ACC112 (cell line): ENCODE measurements at regions not wholly inside any gene's neighbourhood (a gene's known extent, or its start where the extent isn't known, plus 50 kb on each side); places are given as distances from the start of the nearest gene placed in this dataset.
"Not testable (repeated sequence)": the region's sequence is repeated elsewhere in the genome, so short reads cannot be mapped to it uniquely, and the experiment has no call there.

Source experiments
- H2AFZ ChIP-seq: fragments of 200-600 bp; sonication (generic); one replicate; pipeline ENCODE4 v1.6.0; 2017; ENCODE audit warnings: antibody characterized with exemption, low read length; ENCODE audit not compliant: unreplicated experiment
- H3K27ac ChIP-seq: fragments of 200-600 bp; sonication (generic); 2 replicates; pipeline ENCODE4 v1.5.1; 2014; ENCODE audit warnings: low read depth, mild to moderate bottlenecking, antibody characterized with exemption, low read length, moderate library complexity
- H3K27me3 ChIP-seq: fragments of 200-600 bp; sonication (generic); 2 replicates; pipeline ENCODE4 v1.6.1; 2014; ENCODE audit warnings: mild to moderate bottlenecking, antibody characterized with exemption, low read length, moderate library complexity, mixed read lengths; ENCODE audit not compliant: insufficient read depth
- H3K36me3 ChIP-seq: fragments of 200-600 bp; sonication (generic); 2 replicates; pipeline ENCODE4 v1.6.1; 2016; ENCODE audit warnings: mild to moderate bottlenecking, antibody characterized with exemption, low read length, moderate library complexity, mixed read lengths; ENCODE audit not compliant: insufficient read depth
- H3K4me1 ChIP-seq: fragments of 200-600 bp; sonication (generic); one replicate; pipeline ENCODE4 v1.6.1; 2016; ENCODE audit warnings: low read length, mixed read lengths; ENCODE audit not compliant: insufficient read depth, unreplicated experiment, control insufficient read depth
- H3K4me3 ChIP-seq: fragments of 200-600 bp; sonication (generic); 2 replicates; pipeline ENCODE4 v1.5.1; 2014; ENCODE audit warnings: mild to moderate bottlenecking, low read depth, low read length
- H3K79me2 ChIP-seq: fragments of 200-600 bp; sonication (generic); one replicate; pipeline ENCODE4 v1.6.0; 2016; ENCODE audit warnings: low read length; ENCODE audit not compliant: control insufficient read depth, unreplicated experiment, insufficient read depth

DNA sequence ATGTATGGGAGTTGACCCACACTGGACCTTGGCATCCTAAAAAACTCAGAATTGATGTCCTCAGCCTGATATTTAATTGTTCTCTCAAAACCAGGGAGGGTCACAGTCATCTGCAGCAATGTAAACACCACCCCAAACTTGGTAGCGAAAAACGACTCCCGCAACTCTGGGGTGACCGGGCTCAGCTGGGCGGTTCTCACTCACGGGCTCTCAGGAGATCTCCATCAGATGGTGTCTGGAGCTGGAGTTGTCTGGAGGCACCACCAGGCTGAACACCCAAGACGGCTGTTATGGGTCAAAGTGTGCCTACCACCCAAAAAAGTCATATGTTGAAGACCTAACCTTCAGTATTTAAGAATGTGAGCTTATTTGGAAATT is 50.9 kb upstream of the NXT1 start:
- peaks cover 27% of the 10 kb centered on the region for H3K27me3 ChIP-seq
- H2AFZ ChIP-seq, result no peak overlapping the region
- H3K4me1 ChIP-seq, result no peaks in the 10 kb centered on the region
- no peak overlapping the region for H3K4me3 ChIP-seq
- H3K27ac ChIP-seq, result no peak overlapping the region
- no peaks in the 10 kb centered on the region for H3K79me2 ChIP-seq
- no peaks in the 10 kb centered on the region for H3K36me3 ChIP-seq

DNA sequence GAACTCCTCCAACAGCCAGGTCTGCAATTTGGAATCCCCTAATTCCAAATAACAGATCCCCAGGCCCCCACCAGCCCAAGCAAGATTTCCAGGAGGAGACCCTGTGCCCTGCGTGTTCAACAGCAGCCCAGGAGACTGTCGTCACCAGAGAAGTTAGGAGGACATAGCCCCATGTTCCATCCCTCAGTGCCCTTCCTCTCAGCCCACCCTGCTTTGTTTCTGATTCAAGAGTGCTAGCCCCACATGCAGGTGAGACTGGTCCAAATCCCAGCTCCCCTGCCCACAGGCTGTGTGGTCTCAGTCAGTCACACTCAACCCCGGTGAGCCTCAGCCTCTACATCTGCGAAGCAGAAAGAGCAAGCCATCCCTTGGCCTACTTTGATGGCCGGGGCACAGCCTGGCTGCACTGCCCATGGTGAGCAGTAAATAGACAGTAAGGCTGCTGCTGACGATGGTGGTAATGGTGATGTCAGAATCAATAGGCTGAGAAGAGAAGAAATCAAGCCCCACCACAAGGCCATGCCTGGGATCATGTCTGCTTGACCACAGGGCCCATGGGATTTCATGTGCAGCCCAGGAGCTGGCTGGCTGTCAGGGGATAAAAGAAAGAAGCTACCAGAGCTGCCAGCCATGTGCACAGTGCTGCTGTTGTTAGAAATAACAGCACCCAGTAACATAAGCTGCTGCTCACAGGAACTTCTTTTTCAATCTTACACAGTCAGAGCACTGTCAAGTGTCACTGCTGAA is 51.5 kb upstream of the NXT1 start:
- no peaks in the 10 kb centered on the region for H3K4me1 ChIP-seq

DNA sequence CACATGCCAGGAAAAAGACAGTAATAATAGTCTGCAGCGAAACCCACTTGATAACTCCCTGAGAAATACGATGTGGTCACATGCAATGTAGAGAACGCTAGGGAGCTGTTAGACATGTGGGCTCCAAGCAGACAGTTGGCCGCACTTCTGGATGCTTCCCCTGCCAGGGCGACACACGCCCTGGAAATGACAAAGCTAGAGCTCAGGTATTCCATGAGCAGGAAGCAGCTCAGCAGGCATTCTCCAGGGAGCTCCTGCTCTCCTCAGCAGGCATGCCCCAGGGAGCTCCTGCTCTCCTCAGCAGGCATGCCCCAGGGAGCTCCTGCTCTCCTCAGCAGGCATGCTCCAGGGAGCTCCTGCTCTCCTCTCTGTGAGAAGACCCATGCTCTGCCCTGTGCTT is 52.4 kb upstream of the NXT1 start:
- H3K27me3 ChIP-seq, result peaks cover 39% of the 10 kb centered on the region
- H2AFZ ChIP-seq, result no peak overlapping the region
- H3K79me2 ChIP-seq, result no peaks in the 10 kb centered on the region
- no peaks in the 10 kb centered on the region for H3K4me1 ChIP-seq
- no peaks in the 10 kb centered on the region for H3K36me3 ChIP-seq
- no peak overlapping the region for H3K27ac ChIP-seq
- no peak overlapping the region for H3K4me3 ChIP-seq

More for the DNA sequence above, 51.5 kb upstream of the NXT1 start:
- Histone ChIP-seq H3K79me2 (no peaks in the 10 kb centered on the region), H3K27me3 (peaks cover 31% of the 10 kb centered on the region), H3K4me3 (no peak overlapping the region), H3K36me3 (no peaks in the 10 kb centered on the region), H2AFZ (no peak overlapping the region), H3K27ac (no peak overlapping the region)

DNA sequence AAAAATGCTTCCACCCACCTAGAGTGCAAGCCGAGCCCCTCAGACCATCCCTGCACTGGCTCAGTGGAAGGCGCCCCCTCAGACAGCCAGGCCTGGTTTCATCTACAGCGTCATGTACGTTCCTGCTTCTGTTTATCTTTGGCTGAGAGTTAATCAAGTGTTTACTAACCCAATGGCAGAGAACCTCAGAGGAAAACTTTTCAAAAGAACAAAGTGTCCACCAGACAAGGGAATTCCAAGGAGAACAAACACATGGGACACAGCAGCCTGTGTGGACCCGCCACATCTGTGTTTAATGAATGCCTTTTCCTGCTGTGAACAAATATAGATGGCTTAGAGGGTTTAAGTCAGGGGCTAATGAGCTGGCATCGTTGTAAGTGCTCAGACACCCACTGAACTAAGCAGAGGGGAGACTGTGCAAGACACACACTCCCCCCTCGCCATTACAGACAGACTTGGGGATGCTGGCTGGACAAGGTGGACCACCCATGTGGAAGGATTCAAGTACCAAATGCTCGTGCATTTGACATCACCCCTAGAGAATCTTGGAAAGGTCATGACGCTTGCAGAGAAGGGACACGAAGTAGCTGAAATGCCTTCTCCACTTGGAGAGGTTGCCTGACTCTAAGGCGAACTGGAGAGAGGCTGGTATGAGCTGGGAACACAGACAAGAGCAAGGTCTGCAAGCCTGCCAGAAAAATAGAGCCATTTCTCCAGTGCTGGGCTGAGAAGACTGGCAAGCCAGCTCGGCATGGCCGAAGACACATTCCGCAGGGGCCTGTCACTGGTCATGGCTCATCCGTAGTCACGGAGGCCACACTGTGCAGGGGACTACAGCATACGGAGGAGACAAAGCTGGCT is 53.5 kb upstream of the NXT1 start:
- H3K27me3 ChIP-seq, result peaks cover 40% of the 10 kb centered on the region
- no peak overlapping the region for H3K4me3 ChIP-seq
- H3K4me1 ChIP-seq, result no peaks in the 10 kb centered on the region
- no peak overlapping the region for H2AFZ ChIP-seq
- no peaks in the 10 kb centered on the region for H3K36me3 ChIP-seq
- H3K79me2 ChIP-seq, result no peaks in the 10 kb centered on the region
- H3K27ac ChIP-seq, result no peak overlapping the region

DNA sequence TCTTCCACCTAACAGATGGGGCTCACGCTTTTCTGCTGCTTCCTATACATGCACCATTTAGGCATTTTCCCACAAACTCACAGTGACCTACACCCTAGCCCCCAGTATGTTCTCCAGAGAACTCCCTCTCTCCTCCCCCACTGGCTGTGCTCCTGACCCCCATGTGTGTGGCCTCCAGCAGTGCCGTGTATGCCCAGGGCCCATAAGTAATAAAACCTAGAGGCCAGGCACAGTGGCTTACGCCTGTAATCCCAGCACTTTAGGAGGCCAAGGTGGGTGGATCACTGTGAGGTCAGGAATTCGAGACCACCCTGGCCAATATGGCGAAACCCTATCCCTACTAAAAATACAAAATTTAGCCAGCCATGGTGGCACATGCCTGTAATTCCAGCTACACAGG is 54.7 kb upstream of the NXT1 start:
- H3K36me3 ChIP-seq, result no peaks in the 10 kb centered on the region
- no peaks in the 10 kb centered on the region for H3K4me1 ChIP-seq
- peaks cover 45% of the 10 kb centered on the region for H3K27me3 ChIP-seq
- H3K79me2 ChIP-seq, result no peaks in the 10 kb centered on the region
- H3K4me3 ChIP-seq, result no peak overlapping the region
- no peak overlapping the region for H3K27ac ChIP-seq
- no peak overlapping the region for H2AFZ ChIP-seq

DNA sequence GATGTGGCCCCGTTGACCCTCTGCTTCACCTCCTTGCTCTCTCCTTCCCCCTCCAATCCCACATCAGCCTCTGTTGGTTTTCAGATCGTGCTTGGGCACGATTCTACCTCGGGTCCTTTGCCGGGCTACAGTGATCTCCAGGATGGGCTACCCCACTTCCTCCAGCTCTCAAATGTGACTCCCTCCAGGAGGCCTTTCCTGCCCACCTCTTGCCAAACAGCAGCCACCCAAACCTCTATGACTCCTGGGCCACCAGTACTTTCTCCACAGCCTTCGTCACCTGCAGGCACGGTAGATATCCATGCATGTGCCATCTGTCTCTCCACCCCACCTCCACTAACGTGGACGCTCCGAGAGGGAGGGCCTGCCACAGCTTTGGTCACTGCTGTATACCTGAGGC is 55.9 kb upstream of the NXT1 start:
- H3K79me2 ChIP-seq, result no peaks in the 10 kb centered on the region
- H3K4me3 ChIP-seq, result no peak overlapping the region
- no peaks in the 10 kb centered on the region for H3K4me1 ChIP-seq
- H3K27ac ChIP-seq, result no peak overlapping the region
- H2AFZ ChIP-seq, result no peak overlapping the region
- H3K36me3 ChIP-seq, result no peaks in the 10 kb centered on the region
- peaks cover 48% of the 10 kb centered on the region for H3K27me3 ChIP-seq

DNA sequence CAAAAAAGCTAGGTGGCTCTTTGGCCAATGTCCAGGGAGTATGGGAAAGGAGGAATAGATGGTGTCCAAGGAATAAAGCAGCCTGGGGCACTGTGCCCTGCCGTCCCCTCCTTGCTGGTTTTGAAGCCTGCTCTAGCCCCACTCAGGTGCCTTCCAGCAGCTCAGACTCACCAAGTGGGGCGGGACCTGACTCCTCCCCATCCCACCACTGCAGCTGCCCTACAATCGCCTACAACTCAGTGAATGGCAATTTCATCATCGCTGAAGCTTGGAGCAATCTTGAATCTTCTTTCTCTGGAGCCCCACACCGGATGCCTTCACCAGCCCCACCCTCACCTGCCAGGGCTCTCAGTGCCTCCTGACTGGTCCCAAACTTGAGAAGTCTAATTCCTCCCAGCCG is 56.4 kb upstream of the NXT1 start:
- Histone ChIP-seq H3K79me2 (no peaks in the 10 kb centered on the region), H3K27me3 (peaks cover 53% of the 10 kb centered on the region), H3K36me3 (no peaks in the 10 kb centered on the region), H3K27ac (no peak overlapping the region), H3K4me1 (no peaks in the 10 kb centered on the region), H3K4me3 (no peak overlapping the region), H2AFZ (no peak overlapping the region)

DNA sequence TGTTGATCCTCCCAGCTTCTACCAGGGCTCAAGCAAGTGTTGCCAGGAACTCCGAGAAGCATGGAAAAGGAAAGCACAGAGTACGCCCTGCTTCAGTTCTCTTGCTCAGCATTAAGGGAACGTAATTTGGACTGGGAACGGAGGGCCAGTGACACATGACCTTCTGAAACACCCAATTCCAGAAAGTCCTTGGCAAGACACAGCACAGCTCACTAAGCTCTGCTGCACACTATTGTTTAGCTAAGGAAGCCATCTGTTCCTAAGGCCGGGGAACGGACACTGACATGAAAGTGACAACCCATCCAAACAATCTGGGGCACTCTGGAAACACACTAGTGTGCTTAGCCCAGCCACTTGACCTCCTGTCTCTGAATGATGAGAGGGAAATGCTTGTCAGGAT is 56.9 kb upstream of the NXT1 start:
- H3K79me2 ChIP-seq, result no peaks in the 10 kb centered on the region
- peaks cover 57% of the 10 kb centered on the region for H3K27me3 ChIP-seq
- no peak overlapping the region for H2AFZ ChIP-seq
- H3K4me3 ChIP-seq, result no peak overlapping the region
- no peak overlapping the region for H3K27ac ChIP-seq
- H3K4me1 ChIP-seq, result no peaks in the 10 kb centered on the region
- H3K36me3 ChIP-seq, result no peaks in the 10 kb centered on the region

DNA sequence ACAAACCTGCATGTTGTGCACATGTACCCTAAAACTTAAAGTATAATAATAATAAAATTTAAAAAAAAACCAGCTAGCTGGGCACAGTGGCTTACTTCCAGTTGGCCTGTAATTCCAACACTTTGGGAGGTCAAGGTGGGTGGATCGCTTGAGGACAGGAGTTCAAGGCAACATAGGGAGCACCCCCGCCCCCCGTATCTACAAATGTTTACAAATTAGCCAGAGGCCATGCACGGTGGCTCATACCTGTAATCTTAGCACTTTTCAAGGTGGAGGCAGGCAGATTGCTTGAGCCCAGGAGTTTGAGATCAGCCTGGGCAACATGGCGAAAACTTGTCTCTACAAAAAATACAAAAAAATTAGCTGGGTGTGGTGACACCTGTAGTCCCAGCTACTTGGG is 58.3 kb upstream of the NXT1 start:
- not testable (repeated sequence) for H3K27ac ChIP-seq, H3K79me2 ChIP-seq, H3K4me3 ChIP-seq, H3K36me3 ChIP-seq, H2AFZ ChIP-seq, H3K4me1 ChIP-seq
- H3K27me3 ChIP-seq, result peaks cover 53% of the 10 kb centered on the region; the same call in 1 of the 2 replicates

DNA sequence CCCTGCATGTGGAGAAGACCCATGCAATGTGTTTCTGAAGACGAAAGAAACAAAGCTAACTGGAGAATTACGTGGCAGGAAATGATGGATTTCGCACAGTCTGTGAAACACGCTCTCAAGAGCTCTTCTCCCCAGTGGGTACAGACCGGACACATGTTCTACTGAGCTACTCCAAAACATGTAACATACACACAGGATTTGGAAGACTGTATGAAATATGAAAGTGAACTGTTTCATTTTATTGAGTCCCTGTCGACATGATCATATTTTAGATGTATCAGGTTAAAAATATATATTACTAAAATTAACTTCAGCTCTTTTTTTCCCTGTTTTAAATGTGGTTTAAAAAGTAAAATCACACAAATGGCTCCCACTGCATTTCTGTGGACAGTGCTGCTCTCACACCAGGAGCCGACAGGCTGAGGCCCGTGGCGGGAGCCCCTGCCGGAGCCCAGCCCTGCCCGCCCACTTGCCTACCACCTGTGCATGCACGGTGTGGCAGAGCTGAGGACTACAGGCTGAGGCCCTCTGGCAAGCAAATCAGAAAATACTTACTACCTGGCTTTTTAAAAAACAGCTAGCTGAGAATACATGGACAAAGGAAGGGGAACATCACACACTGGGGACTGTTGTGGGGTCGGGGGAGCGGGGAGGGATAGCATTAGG is 58.9 kb upstream of the NXT1 start:
- Histone ChIP-seq H3K36me3 (no peaks in the 10 kb centered on the region), H3K4me3 (no peak overlapping the region), H2AFZ (no peak overlapping the region), H3K27me3 (peaks cover 49% of the 10 kb centered on the region; the same call in 1 of the 2 replicates), H3K79me2 (no peaks in the 10 kb centered on the region), H3K27ac (no peak overlapping the region), H3K4me1 (no peaks in the 10 kb centered on the region)
